IMR-90 (cell line): ENCODE measurements at regions not wholly inside any gene's neighbourhood (a gene's known extent, or its start where the extent isn't known, plus 50 kb on each side); places are given as distances from the start of the nearest gene placed in this dataset.

Source experiments
- CEBPB ChIP-seq: IDR thresholded peaks from 2 replicates; pipeline ENCODE4 v1.6.1; 2012; ENCODE audit warnings: low read depth, low read length, improper control_type of control experiment
- CHD1 ChIP-seq: IDR thresholded peaks from 2 replicates; pipeline ENCODE4 v1.6.1; 2012; ENCODE audit warnings: low read depth, low read length, improper control_type of control experiment
- MAFK ChIP-seq: IDR thresholded peaks from 2 replicates; pipeline ENCODE4 v1.6.1; 2012; ENCODE audit warnings: low read depth, low read length, improper control_type of control experiment
- MAZ ChIP-seq: IDR thresholded peaks from 2 replicates; pipeline ENCODE4 v1.6.1; 2012; ENCODE audit warnings: low read depth, mild to moderate bottlenecking, low read length, improper control_type of control experiment, moderate library complexity, borderline replicate concordance
- MXI1 ChIP-seq: IDR thresholded peaks from 2 replicates; pipeline ENCODE4 v1.6.1; 2012; ENCODE audit warnings: low read depth, mild to moderate bottlenecking, low read length, moderate library complexity, borderline replicate concordance
- NFE2L2 ChIP-seq: fragments of 150-350 bp; IDR thresholded peaks from 2 replicates; pipeline ENCODE4 v1.6.1; 2016; ENCODE audit warnings: low read depth, mild to moderate bottlenecking, low read length
- POLR2A ChIP-seq: IDR thresholded peaks from 2 replicates; pipeline ENCODE4 v1.6.1; 2012; ENCODE audit warnings: mild to moderate bottlenecking, low read depth, low read length
- RAD21 ChIP-seq: IDR thresholded peaks from 2 replicates; pipeline ENCODE4 v1.6.1; 2012; ENCODE audit warnings: low read length, improper control_type of control experiment
- RFX5 ChIP-seq: IDR thresholded peaks from 2 replicates; pipeline ENCODE4 v1.8.0; 2012; ENCODE audit warnings: low read depth, mild to moderate bottlenecking, low read length, moderate library complexity
- TF ChIP-seq, protein P1 (sequence below): conservative IDR thresholded peaks from 2 replicates; pipeline ENCODE4 v1.5.1; 2012; ENCODE audit warnings: mild to moderate bottlenecking, low read depth, low read length, improper control_type of control experiment
- TF ChIP-seq, protein P2 (sequence below): fragments of 150-350 bp; IDR thresholded peaks from 2 replicates; pipeline ENCODE4 v1.6.1; 2016; ENCODE audit warnings: low read depth, mild to moderate bottlenecking, low read length, moderate library complexity, borderline replicate concordance

DNA sequence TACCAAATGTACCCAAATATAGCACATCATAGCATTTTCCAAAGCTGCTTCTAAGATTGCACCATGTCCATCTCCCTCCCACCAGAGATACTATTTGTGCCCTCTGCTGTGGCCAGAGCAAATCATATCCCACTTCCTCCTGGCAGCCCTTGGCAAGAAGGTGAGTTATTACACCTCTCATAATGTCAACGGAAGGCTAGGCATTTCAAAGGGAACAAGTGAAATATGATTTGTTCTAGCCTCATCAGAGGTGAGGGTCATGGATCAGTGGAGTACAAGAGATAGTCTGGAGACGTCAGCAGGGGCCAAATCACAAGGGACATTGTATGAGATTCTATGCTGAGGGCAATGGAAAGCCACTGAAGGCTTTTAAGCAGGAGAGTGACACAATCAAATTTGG lies 90.2 kb upstream of the BCAR3 start:
- TF ChIP-seq POLR2A (no peak), MAFK (no peak), RAD21 (no peak), NFE2L2 (no peak), MAZ (no peak), CHD1 (no peak), CEBPB (no peak), MXI1 (no peak), RFX5 (no peak)
- TF ChIP-seq, protein P1, sequence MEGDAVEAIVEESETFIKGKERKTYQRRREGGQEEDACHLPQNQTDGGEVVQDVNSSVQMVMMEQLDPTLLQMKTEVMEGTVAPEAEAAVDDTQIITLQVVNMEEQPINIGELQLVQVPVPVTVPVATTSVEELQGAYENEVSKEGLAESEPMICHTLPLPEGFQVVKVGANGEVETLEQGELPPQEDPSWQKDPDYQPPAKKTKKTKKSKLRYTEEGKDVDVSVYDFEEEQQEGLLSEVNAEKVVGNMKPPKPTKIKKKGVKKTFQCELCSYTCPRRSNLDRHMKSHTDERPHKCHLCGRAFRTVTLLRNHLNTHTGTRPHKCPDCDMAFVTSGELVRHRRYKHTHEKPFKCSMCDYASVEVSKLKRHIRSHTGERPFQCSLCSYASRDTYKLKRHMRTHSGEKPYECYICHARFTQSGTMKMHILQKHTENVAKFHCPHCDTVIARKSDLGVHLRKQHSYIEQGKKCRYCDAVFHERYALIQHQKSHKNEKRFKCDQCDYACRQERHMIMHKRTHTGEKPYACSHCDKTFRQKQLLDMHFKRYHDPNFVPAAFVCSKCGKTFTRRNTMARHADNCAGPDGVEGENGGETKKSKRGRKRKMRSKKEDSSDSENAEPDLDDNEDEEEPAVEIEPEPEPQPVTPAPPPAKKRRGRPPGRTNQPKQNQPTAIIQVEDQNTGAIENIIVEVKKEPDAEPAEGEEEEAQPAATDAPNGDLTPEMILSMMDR, result no peak
- TF ChIP-seq, protein P2, sequence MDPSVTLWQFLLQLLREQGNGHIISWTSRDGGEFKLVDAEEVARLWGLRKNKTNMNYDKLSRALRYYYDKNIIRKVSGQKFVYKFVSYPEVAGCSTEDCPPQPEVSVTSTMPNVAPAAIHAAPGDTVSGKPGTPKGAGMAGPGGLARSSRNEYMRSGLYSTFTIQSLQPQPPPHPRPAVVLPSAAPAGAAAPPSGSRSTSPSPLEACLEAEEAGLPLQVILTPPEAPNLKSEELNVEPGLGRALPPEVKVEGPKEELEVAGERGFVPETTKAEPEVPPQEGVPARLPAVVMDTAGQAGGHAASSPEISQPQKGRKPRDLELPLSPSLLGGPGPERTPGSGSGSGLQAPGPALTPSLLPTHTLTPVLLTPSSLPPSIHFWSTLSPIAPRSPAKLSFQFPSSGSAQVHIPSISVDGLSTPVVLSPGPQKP, result no peak
